HEK293 (cell line): ENCODE measurements at regions not wholly inside any gene's neighbourhood (a gene's known extent, or its start where the extent isn't known, plus 50 kb on each side); places are given as distances from the start of the nearest gene placed in this dataset.

Experiments used
- CTCF ChIA-PET: fragments of 350-600 bp; formaldehyde crosslinking; extraction: SDS; loops from one replicate; lab custom pipeline; 2021; ENCODE audit warnings: antibody characterized with exemption; lab: Yijun Ruan, JAX
- POLR2A ChIA-PET: fragments of 300-600 bp; formaldehyde crosslinking; extraction: SDS; loops from one replicate; lab custom pipeline; 2020; ENCODE audit warnings: antibody characterized with exemption, inconsistent platforms; lab: Yijun Ruan, JAX
- H3K27ac ChIP-seq: fragments of 200-500 bp; sonication (Bioruptor generic); 2 replicates; pipeline ENCODE4 v1.5.1; 2014; ENCODE audit warnings: low read depth, low read length, control low read depth, inconsistent platforms; ENCODE audit errors: extremely low read depth
- H3K36me3 ChIP-seq, 2 experiments: fragments of 200-500 bp in 1 of 2; sonication (Bioruptor generic) in 1 of 2; 1 replicate in 1 of 2; 2 replicates in 1 of 2; pipeline ENCODE4 v1.5.1; 2014 to 2017; ENCODE audit warnings: inconsistent platforms in 2 of 2, low read length in 2 of 2; ENCODE audit not compliant: control insufficient read depth in 2 of 2, insufficient read depth in 1 of 2
- H3K4me1 ChIP-seq: fragments of 200-500 bp; sonication (Bioruptor generic); 2 replicates; pipeline ENCODE4 v1.5.1; 2014; ENCODE audit warnings: mild to moderate bottlenecking, low read length, inconsistent platforms; ENCODE audit not compliant: control insufficient read depth, insufficient read depth
- H3K4me3 ChIP-seq: 2 replicates; pipeline ENCODE4 v1.5.1; 2011; ENCODE audit warnings: low read depth, mild to moderate bottlenecking, control low read depth, low read length, moderate library complexity
- H3K9me3 ChIP-seq: fragments of 200-500 bp; sonication (Bioruptor generic); 2 replicates; pipeline ENCODE4 v1.5.1; 2014; ENCODE audit warnings: low read depth, low read length, inconsistent platforms; ENCODE audit not compliant: control insufficient read depth, insufficient read depth
- GLIS1 ChIP-seq: fragments of 450-650 bp; formaldehyde crosslinking; IDR thresholded peaks from 2 replicates; pipeline ENCODE4 v1.5.1; 2016; ENCODE audit warnings: missing biosample characterization, missing genetic modification characterization
- KLF10 ChIP-seq: fragments of 450-650 bp; IDR thresholded peaks from 2 replicates; pipeline ENCODE4 v1.5.1; 2018; ENCODE audit warnings: missing biosample characterization, mild to moderate bottlenecking, missing genetic modification characterization
- MZF1 ChIP-seq: fragments of 450-650 bp; formaldehyde crosslinking; IDR thresholded peaks from 2 replicates; pipeline ENCODE4 v1.5.1; 2017; ENCODE audit warnings: missing biosample characterization, missing genetic modification characterization, borderline replicate concordance
- OVOL3 ChIP-seq: fragments of 450-650 bp; formaldehyde crosslinking; IDR thresholded peaks from 2 replicates; pipeline ENCODE4 v1.5.1; 2016; ENCODE audit warnings: missing biosample characterization, missing genetic modification characterization
- PRDM10 ChIP-seq: fragments of 450-650 bp; formaldehyde crosslinking; IDR thresholded peaks from 2 replicates; pipeline ENCODE4 v1.5.1; 2016; ENCODE audit warnings: missing biosample characterization, missing genetic modification characterization
- REPIN1 ChIP-seq: fragments of 450-650 bp; formaldehyde crosslinking; IDR thresholded peaks from 2 replicates; pipeline ENCODE4 v1.5.1; 2017; ENCODE audit warnings: missing biosample characterization, missing genetic modification characterization, low read depth
- REST ChIP-seq: fragments of 450-650 bp; formaldehyde crosslinking; IDR thresholded peaks from 2 replicates; pipeline ENCODE4 v1.5.1; 2016; ENCODE audit warnings: missing biosample characterization, missing genetic modification characterization
- SETDB1 ChIP-seq: IDR thresholded peaks from one replicate; pipeline ENCODE4 v1.6.1; 2017; ENCODE audit warnings: mild to moderate bottlenecking, low read length, moderate library complexity, mixed read lengths; ENCODE audit not compliant: insufficient read length
- TRIM28 ChIP-seq: IDR thresholded peaks from 2 replicates; pipeline ENCODE4 v1.6.1; 2011; ENCODE audit warnings: low read length, control low read depth, borderline replicate concordance
- YY1 ChIP-seq: fragments of 450-650 bp; formaldehyde crosslinking; IDR thresholded peaks from 2 replicates; pipeline ENCODE4 v1.5.1; 2018; ENCODE audit warnings: missing biosample characterization, missing genetic modification characterization
- ZNF112 ChIP-seq: fragments of 450-650 bp; formaldehyde crosslinking; IDR thresholded peaks from 2 replicates; pipeline ENCODE4 v1.5.0; 2017; ENCODE audit warnings: missing biosample characterization, missing genetic modification characterization
- ZNF140 ChIP-seq: fragments of 450-650 bp; formaldehyde crosslinking; IDR thresholded peaks from 2 replicates; pipeline ENCODE4 v1.5.1; 2016; ENCODE audit warnings: missing biosample characterization, missing genetic modification characterization
- ZNF155 ChIP-seq: fragments of 450-650 bp; formaldehyde crosslinking; IDR thresholded peaks from 2 replicates; pipeline ENCODE4 v1.5.1; 2016; ENCODE audit warnings: missing biosample characterization, missing genetic modification characterization
- ZNF24 ChIP-seq: fragments of 450-650 bp; formaldehyde crosslinking; IDR thresholded peaks from 2 replicates; pipeline ENCODE4 v1.5.1; 2016; ENCODE audit warnings: missing biosample characterization, missing genetic modification characterization
- ZNF248 ChIP-seq: fragments of 450-650 bp; formaldehyde crosslinking; IDR thresholded peaks from 2 replicates; pipeline ENCODE4 v1.5.1; 2017; ENCODE audit warnings: missing biosample characterization, missing genetic modification characterization
- ZNF354C ChIP-seq: fragments of 450-650 bp; formaldehyde crosslinking; IDR thresholded peaks from 2 replicates; pipeline ENCODE4 v1.5.1; 2016; ENCODE audit warnings: missing biosample characterization, missing genetic modification characterization, low read depth, borderline replicate concordance
- ZNF366 ChIP-seq: fragments of 450-650 bp; formaldehyde crosslinking; conservative IDR thresholded peaks from 2 replicates; pipeline ENCODE4 v1.5.1; 2016; ENCODE audit warnings: missing biosample characterization, missing genetic modification characterization
- ZNF530 ChIP-seq: fragments of 450-650 bp; formaldehyde crosslinking; IDR thresholded peaks from 2 replicates; pipeline ENCODE4 v1.5.1; 2016; ENCODE audit warnings: low read depth, missing biosample characterization, missing genetic modification characterization
- ZNF600 ChIP-seq: fragments of 450-650 bp; formaldehyde crosslinking; IDR thresholded peaks from 2 replicates; pipeline ENCODE4 v1.5.1; 2016; ENCODE audit warnings: missing biosample characterization, missing genetic modification characterization
- ZNF654 ChIP-seq: fragments of 450-650 bp; formaldehyde crosslinking; IDR thresholded peaks from 2 replicates; pipeline ENCODE4 v1.5.1; 2016; ENCODE audit warnings: low read depth, missing biosample characterization, missing genetic modification characterization
- ZNF660 ChIP-seq: fragments of 450-650 bp; IDR thresholded peaks from 2 replicates; pipeline ENCODE4 v1.5.1; 2018; ENCODE audit warnings: missing biosample characterization, mild to moderate bottlenecking, missing genetic modification characterization
- ZNF792 ChIP-seq: fragments of 450-650 bp; formaldehyde crosslinking; IDR thresholded peaks from 2 replicates; pipeline ENCODE4 v1.5.1; 2016; ENCODE audit warnings: missing biosample characterization, missing genetic modification characterization
- ZNF837 ChIP-seq: fragments of 450-650 bp; formaldehyde crosslinking; IDR thresholded peaks from 2 replicates; pipeline ENCODE4 v1.5.1; 2016; ENCODE audit warnings: missing biosample characterization, missing genetic modification characterization
- ZSCAN23 ChIP-seq: fragments of 450-650 bp; formaldehyde crosslinking; IDR thresholded peaks from 2 replicates; pipeline ENCODE4 v1.5.1; 2016; ENCODE audit warnings: missing biosample characterization, missing genetic modification characterization
- TF ChIP-seq, protein P1 (sequence below): fragments of 450-650 bp; formaldehyde crosslinking; IDR thresholded peaks from 2 replicates; pipeline ENCODE4 v1.5.1; 2016; ENCODE audit warnings: missing biosample characterization, missing genetic modification characterization
- TF ChIP-seq, protein P2 (sequence below): fragments of 450-650 bp; formaldehyde crosslinking; IDR thresholded peaks from 2 replicates; pipeline ENCODE4 v1.5.1; 2017; ENCODE audit warnings: missing biosample characterization, missing genetic modification characterization

- no peak overlapping the region for H3K4me3 ChIP-seq
- H3K9me3 ChIP-seq: no peaks in the 10 kb centered on the region
- no peaks in the 10 kb centered on the region for H3K36me3 ChIP-seq
- ChIA-PET CTCF (no interaction called here), POLR2A (no interaction called here)
- TF ChIP-seq ZNF354C (tag by site-specific recombination) (no peak), ZSCAN23 (tag by site-specific recombination) (no peak), SETDB1 (no peak), ZNF530 (tag by site-specific recombination) (no peak), MZF1 (tag by site-specific recombination) (no peak), ZNF155 (tag by site-specific recombination) (no peak), ZNF112 (tag by site-specific recombination) (no peak), ZNF837 (tag by site-specific recombination) (no peak)
- TF ChIP-seq, protein P1, sequence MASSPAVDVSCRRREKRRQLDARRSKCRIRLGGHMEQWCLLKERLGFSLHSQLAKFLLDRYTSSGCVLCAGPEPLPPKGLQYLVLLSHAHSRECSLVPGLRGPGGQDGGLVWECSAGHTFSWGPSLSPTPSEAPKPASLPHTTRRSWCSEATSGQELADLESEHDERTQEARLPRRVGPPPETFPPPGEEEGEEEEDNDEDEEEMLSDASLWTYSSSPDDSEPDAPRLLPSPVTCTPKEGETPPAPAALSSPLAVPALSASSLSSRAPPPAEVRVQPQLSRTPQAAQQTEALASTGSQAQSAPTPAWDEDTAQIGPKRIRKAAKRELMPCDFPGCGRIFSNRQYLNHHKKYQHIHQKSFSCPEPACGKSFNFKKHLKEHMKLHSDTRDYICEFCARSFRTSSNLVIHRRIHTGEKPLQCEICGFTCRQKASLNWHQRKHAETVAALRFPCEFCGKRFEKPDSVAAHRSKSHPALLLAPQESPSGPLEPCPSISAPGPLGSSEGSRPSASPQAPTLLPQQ (tag by site-specific recombination): no peak
- TF ChIP-seq, all 188 proteins: peak for 0
- H3K27ac ChIP-seq: no peak overlapping the region
- no peaks in the 10 kb centered on the region for H3K4me1 ChIP-seq
Measured at GRCh38 chr13:74892096-74892495, 589.9 kb downstream of the TBC1D4 start.

DNA sequence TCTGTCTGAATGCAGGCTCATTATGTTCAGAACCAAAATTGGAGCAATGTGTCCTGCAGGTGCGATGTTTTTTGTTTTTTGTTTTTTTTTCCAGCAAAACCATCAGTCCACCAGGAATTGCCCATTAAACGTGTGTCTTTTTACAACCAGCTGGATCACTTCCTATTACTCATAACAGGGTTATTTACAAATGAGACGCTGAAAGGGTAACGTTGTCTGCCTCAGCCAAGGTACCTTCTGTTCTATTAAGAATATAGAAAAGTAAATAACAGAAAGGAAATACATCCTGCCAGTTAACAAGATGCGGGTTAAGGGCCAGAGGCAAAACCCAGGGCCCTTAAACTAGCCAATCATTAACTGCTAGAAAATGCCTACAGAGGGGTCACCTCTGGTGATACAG is 590.4 kb downstream of the TBC1D4 start:
- ChIA-PET POLR2A (no interaction called here), CTCF (no interaction called here)
- Histone ChIP-seq H3K9me3 (no peaks in the 10 kb centered on the region), H3K4me1 (no peaks in the 10 kb centered on the region), H3K4me3 (no peak overlapping the region), H3K27ac (no peak overlapping the region), H3K36me3 (no peaks in the 10 kb centered on the region)
- TF ChIP-seq ZNF792 (tag by site-specific recombination): no peak
- no peak for TF ChIP-seq REPIN1 (tag by site-specific recombination)
- no peak for TF ChIP-seq ZNF654
- no peak for TF ChIP-seq YY1 (tag by site-specific recombination)
- no peak for TF ChIP-seq KLF10 (tag by site-specific recombination)
- TF ChIP-seq TRIM28: no peak
- no peak for TF ChIP-seq ZNF600 (tag by site-specific recombination)
- no peak for TF ChIP-seq REST (tag by site-specific recombination)
- no peak for TF ChIP-seq OVOL3 (tag by site-specific recombination)
- no peak for TF ChIP-seq PRDM10 (tag by site-specific recombination)
- no peak for TF ChIP-seq ZNF248 (tag by site-specific recombination)
- TF ChIP-seq, protein P2, sequence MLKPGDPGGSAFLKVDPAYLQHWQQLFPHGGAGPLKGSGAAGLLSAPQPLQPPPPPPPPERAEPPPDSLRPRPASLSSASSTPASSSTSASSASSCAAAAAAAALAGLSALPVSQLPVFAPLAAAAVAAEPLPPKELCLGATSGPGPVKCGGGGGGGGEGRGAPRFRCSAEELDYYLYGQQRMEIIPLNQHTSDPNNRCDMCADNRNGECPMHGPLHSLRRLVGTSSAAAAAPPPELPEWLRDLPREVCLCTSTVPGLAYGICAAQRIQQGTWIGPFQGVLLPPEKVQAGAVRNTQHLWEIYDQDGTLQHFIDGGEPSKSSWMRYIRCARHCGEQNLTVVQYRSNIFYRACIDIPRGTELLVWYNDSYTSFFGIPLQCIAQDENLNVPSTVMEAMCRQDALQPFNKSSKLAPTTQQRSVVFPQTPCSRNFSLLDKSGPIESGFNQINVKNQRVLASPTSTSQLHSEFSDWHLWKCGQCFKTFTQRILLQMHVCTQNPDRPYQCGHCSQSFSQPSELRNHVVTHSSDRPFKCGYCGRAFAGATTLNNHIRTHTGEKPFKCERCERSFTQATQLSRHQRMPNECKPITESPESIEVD (tag by site-specific recombination): no peak
- no peak for TF ChIP-seq ZNF366 (tag by site-specific recombination)
- TF ChIP-seq ZNF660 (tag by site-specific recombination): no peak
- TF ChIP-seq ZNF140 (tag by site-specific recombination): no peak
- no peak for TF ChIP-seq ZNF24 (tag by site-specific recombination)
- TF ChIP-seq GLIS1 (tag by site-specific recombination): no peak
